AG04450 (cell line): ENCODE measurements at regions not wholly inside any gene's neighbourhood (a gene's known extent, or its start where the extent isn't known, plus 50 kb on each side); places are given as distances from the start of the nearest gene placed in this dataset.
"Not testable (repeated sequence)": the region's sequence is repeated elsewhere in the genome, so short reads cannot be mapped to it uniquely, and the experiment has no call there.

Experiments
- CTCF ChIA-PET: fragments of 300-600, 350-600 bp; formaldehyde crosslinking; extraction: SDS; loops from one replicate; lab custom pipeline; 2022; ENCODE audit warnings: antibody characterized with exemption, inconsistent platforms; lab: Charles Lee
- POLR2A ChIA-PET: fragments of 350-600 bp; formaldehyde crosslinking; extraction: SDS; loops from one replicate; lab custom pipeline; 2021; ENCODE audit warnings: antibody characterized with exemption, inconsistent platforms; lab: Yijun Ruan, JAX
- DNase-seq: peaks from one replicate; pipeline ENCODE4 v3.0.0-alpha.2; 2011; ENCODE audit warnings: low read depth, low spot score
- H3K27ac ChIP-seq: one replicate; pipeline ENCODE4 v1.5.1; 2012; ENCODE audit warnings: low read depth, low read length, control low read depth
- H3K27me3 ChIP-seq: one replicate; pipeline ENCODE4 v1.6.0; 2012; ENCODE audit warnings: low read length; ENCODE audit not compliant: control insufficient read depth, insufficient read depth
- H3K4me3 ChIP-seq: 2 replicates; pipeline ENCODE4 v1.5.1; 2011; ENCODE audit warnings: mild to moderate bottlenecking, low read depth, low read length, control low read depth
- H3K9me3 ChIP-seq: 2 replicates; pipeline ENCODE4 v1.5.1; 2012; ENCODE audit warnings: low read length; ENCODE audit not compliant: control insufficient read depth, insufficient read depth
- CTCF ChIP-seq: IDR thresholded peaks from 2 replicates; pipeline ENCODE4 v1.5.1; 2011; ENCODE audit warnings: low read depth, low read length, control low read depth, inconsistent platforms

GRCh38 chr5:121426153-121426552, 425.5 kb upstream of the FTMT start:
- no peaks in the 10 kb centered on the region for H3K9me3 ChIP-seq
- no peaks in the 10 kb centered on the region for H3K27me3 ChIP-seq
- no peak for TF ChIP-seq CTCF
- no peak overlapping the region for H3K4me3 ChIP-seq
- POLR2A ChIA-PET, result no interaction called here
- no peak for DNase-seq
- CTCF ChIA-PET, result no interaction called here
- no peak overlapping the region for H3K27ac ChIP-seq

- no peaks in the 10 kb centered on the region for H3K27me3 ChIP-seq
- POLR2A ChIA-PET, result no interaction called here
- no peaks in the 10 kb centered on the region for H3K9me3 ChIP-seq
- CTCF ChIA-PET, result no interaction called here
- H3K4me3 ChIP-seq, result no peak overlapping the region
- TF ChIP-seq CTCF, result no peak
- no peak for DNase-seq
- H3K27ac ChIP-seq, result no peak overlapping the region
Measured at GRCh38 chr5:121429761-121430160, 421.9 kb upstream of the FTMT start.

- no peaks in the 10 kb centered on the region for H3K9me3 ChIP-seq
- no peaks in the 10 kb centered on the region for H3K27me3 ChIP-seq
- H3K4me3 ChIP-seq, result no peak overlapping the region
- CTCF ChIA-PET, result no interaction called here
- DNase-seq, result no peak
- no peak for TF ChIP-seq CTCF
- no peak overlapping the region for H3K27ac ChIP-seq
- POLR2A ChIA-PET, result no interaction called here
Measured at GRCh38 chr5:121430538-121430937, 421.1 kb upstream of the FTMT start.

- H3K27ac ChIP-seq, result no peak overlapping the region
- no peaks in the 10 kb centered on the region; the same call in 1 of the 2 replicates for H3K9me3 ChIP-seq
- no peak for TF ChIP-seq CTCF
- POLR2A ChIA-PET, result no interaction called here
- CTCF ChIA-PET, result no interaction called here
- no peak for DNase-seq
- H3K27me3 ChIP-seq, result no peaks in the 10 kb centered on the region
- no peak overlapping the region for H3K4me3 ChIP-seq
Measured at GRCh38 chr5:121445511-121445910, 406.2 kb upstream of the FTMT start.

GRCh38 chr5:121462441-121462840, 389.2 kb upstream of the FTMT start:
- ChIA-PET POLR2A (no interaction called here), CTCF (no interaction called here)
- Histone ChIP-seq H3K27ac (no peak overlapping the region), H3K4me3 (no peak overlapping the region), H3K9me3 (no peaks in the 10 kb centered on the region), H3K27me3 (no peaks in the 10 kb centered on the region)
- no peak for DNase-seq
- no peak for TF ChIP-seq CTCF

GRCh38 chr5:121471222-121471621, 380.5 kb upstream of the FTMT start:
- H3K27ac ChIP-seq, POLR2A ChIA-PET, DNase-seq: not testable (repeated sequence)

More at GRCh38 chr5:121471222-121471621, 380.5 kb upstream of the FTMT start:
- H3K4me3 ChIP-seq, H3K9me3 ChIP-seq, H3K27me3 ChIP-seq, CTCF ChIA-PET: not testable (repeated sequence)
